PC-3 (cell line): ENCODE measurements at regions not wholly inside any gene's neighbourhood (a gene's known extent, or its start where the extent isn't known, plus 50 kb on each side); places are given as distances from the start of the nearest gene placed in this dataset.

ENCODE experiments used
- EZH2 ChIP-seq: fragments of 300-600 bp; sonication (generic); IDR thresholded peaks from one replicate; pipeline ENCODE4 v1.6.1; 2017; ENCODE audit warnings: antibody characterized with exemption, mild to moderate bottlenecking, low read length; ENCODE audit not compliant: unreplicated experiment
- TF ChIP-seq, protein P1 (sequence below): fragments of 300-600 bp; sonication (generic); conservative IDR thresholded peaks from 2 replicates; pipeline ENCODE4 v1.5.1; 2017; ENCODE audit warnings: antibody characterized with exemption, low read depth, mild to moderate bottlenecking, low read length

DNA sequence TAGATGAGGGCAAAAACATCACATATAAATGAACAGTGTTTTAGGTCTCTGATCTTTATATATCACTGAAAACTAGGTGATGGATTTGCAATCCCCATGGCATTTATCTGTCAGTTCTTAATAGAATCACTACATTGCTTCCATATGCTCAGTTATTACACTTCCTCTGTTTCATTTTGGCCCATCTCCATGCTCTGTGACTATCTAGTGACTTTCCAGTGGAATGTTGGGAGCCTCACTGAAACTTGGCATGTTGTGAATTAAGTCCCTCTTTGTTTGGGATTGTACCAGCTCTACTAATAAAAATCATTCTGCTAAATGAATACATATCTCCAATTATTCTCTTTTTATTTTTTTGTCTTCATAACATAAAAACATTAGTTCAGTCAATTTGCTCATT, 226.1 kb upstream of the CEP162 start:
- TF ChIP-seq, protein P1, sequence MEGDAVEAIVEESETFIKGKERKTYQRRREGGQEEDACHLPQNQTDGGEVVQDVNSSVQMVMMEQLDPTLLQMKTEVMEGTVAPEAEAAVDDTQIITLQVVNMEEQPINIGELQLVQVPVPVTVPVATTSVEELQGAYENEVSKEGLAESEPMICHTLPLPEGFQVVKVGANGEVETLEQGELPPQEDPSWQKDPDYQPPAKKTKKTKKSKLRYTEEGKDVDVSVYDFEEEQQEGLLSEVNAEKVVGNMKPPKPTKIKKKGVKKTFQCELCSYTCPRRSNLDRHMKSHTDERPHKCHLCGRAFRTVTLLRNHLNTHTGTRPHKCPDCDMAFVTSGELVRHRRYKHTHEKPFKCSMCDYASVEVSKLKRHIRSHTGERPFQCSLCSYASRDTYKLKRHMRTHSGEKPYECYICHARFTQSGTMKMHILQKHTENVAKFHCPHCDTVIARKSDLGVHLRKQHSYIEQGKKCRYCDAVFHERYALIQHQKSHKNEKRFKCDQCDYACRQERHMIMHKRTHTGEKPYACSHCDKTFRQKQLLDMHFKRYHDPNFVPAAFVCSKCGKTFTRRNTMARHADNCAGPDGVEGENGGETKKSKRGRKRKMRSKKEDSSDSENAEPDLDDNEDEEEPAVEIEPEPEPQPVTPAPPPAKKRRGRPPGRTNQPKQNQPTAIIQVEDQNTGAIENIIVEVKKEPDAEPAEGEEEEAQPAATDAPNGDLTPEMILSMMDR, result no peak
- TF ChIP-seq EZH2, result no peak
